ENCODE measurements at regions not wholly inside any gene's neighbourhood (a gene's known extent, or its start where the extent isn't known, plus 50 kb on each side); places are given as distances from the start of the nearest gene placed in this dataset.

DNA sequence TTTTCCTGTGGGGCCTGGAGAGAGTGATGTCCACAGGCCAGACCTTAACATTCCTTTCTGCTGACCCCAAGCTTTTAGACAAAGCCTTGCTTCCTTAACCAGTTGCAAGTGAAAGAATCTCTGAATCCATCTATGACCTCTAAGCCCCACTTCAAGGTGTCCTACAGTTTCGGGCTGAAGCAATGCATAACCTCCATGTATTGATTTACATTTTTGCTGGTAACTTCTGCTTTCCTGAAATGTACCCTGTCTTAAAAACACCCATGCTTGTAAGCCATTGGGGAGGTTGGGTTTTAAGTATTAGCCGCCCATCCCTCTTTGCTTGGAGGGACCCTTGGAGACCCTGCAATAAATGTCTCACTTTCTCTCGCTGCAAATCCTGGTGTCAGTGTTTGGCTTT, 190.6 kb downstream of the VRK1 start:
- Histone ChIP-seq H3K9me3 (ENCODE audit: insufficient read depth, low read depth, low read length) (no peaks in the 10 kb centered on the region), H2BK12ac (ENCODE audit: low read length) (no peak overlapping the region), H2AFZ (ENCODE audit: insufficient read depth, low read length, poor library complexity) (no peak overlapping the region), H3K4ac (ENCODE audit: low read depth, low read length) (no peak overlapping the region), H2BK5ac (ENCODE audit: low read depth, low read length, poor library complexity) (no peak overlapping the region), H3K18ac (ENCODE audit: low read length) (no peak overlapping the region), H3K23ac (ENCODE audit: low read length) (no peak overlapping the region), H3K27me3 (ENCODE audit: insufficient read depth, low read length) (no peaks in the 10 kb centered on the region), H3K14ac (ENCODE audit: low read length) (no peak overlapping the region), H3K79me1 (ENCODE audit: low read length) (no peaks in the 10 kb centered on the region), H3K27ac (ENCODE audit: low read depth, low read length) (no peak overlapping the region), H3K4me3 (ENCODE audit: low read depth, low read length) (no peak overlapping the region), H4K8ac (ENCODE audit: low read depth, low read length) (no peak overlapping the region), H3K9ac (ENCODE audit: low read length) (no peak overlapping the region), H2AK5ac (ENCODE audit: low read length) (no peak overlapping the region), H4K12ac (ENCODE audit: low read depth, low read length) (no peak overlapping the region), H4K91ac (ENCODE audit: low read depth, low read length) (no peak overlapping the region), H3K36me3 (ENCODE audit: control insufficient read depth in 1 of 2, insufficient read depth in 2 of 2, low read length in 2 of 2) (no peaks in the 10 kb centered on the region), H3K79me2 (ENCODE audit: control insufficient read depth, insufficient read depth, low read length, poor library complexity) (no peaks in the 10 kb centered on the region), H2BK120ac (ENCODE audit: insufficient read depth, low read length, poor library complexity) (no peak overlapping the region), H3K4me2 (ENCODE audit: low read length) (no peak overlapping the region), H3K4me1 (ENCODE audit: control insufficient read depth in 1 of 2, insufficient read depth in 2 of 2, low read length in 2 of 2) (peaks cover 0 to 2% of the 10 kb centered on the region in 2 experiments)
- DNase-seq: no peak
- WGBS (ENCODE audit: extremely low coverage, insufficient coverage, insufficient read length): no CpG with 5 or more reads among the region's 3 CpGs

DNA sequence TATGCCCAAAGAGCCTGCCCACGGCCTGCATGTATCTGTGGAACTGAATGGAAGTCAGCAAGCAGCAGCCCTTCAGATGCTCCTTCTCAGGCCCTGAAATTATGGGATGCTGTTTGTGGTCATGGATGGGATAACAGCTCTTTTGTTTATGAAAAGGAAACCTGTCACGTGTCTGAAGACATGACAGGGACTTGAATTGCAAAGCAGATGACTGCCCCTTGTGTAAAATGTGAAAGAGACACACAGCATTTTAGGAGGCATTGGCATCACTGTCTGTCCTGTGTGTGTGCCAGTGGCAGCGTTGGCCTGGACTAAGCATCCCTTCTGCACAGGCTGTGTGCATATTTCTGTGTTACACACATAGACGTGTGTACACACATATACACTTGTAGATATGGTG, 192.1 kb downstream of the VRK1 start:
- H2AK5ac ChIP-seq (ENCODE audit: low read length): no peak overlapping the region
- no peak overlapping the region for H3K14ac ChIP-seq (ENCODE audit: low read length)
- no peak overlapping the region for H2BK5ac ChIP-seq (ENCODE audit: low read depth, low read length, poor library complexity)
- no peak for DNase-seq
- H3K27me3 ChIP-seq (ENCODE audit: insufficient read depth, low read length): no peaks in the 10 kb centered on the region
- H2AFZ ChIP-seq (ENCODE audit: insufficient read depth, low read length, poor library complexity): no peak overlapping the region
- no peak overlapping the region for H3K4me3 ChIP-seq (ENCODE audit: low read depth, low read length)
- H3K79me2 ChIP-seq (ENCODE audit: control insufficient read depth, insufficient read depth, low read length, poor library complexity): no peaks in the 10 kb centered on the region
- WGBS (ENCODE audit: extremely low coverage, insufficient coverage, insufficient read length): no CpG with 5 or more reads among the region's 4 CpGs
- no peak overlapping the region for H4K91ac ChIP-seq (ENCODE audit: low read depth, low read length)
- no peak overlapping the region for H2BK12ac ChIP-seq (ENCODE audit: low read length)
- H3K23ac ChIP-seq (ENCODE audit: low read length): no peak overlapping the region
- no peaks in the 10 kb centered on the region for H3K36me3 ChIP-seq (ENCODE audit: control insufficient read depth in 1 of 2, insufficient read depth in 2 of 2, low read length in 2 of 2)
- no peak overlapping the region for H2BK120ac ChIP-seq (ENCODE audit: insufficient read depth, low read length, poor library complexity)
- no peaks in the 10 kb centered on the region for H3K79me1 ChIP-seq (ENCODE audit: low read length)
- no peak overlapping the region for H3K9ac ChIP-seq (ENCODE audit: low read length)
- no peaks in the 10 kb centered on the region for H3K9me3 ChIP-seq (ENCODE audit: insufficient read depth, low read depth, low read length)
- no peak overlapping the region for H3K4ac ChIP-seq (ENCODE audit: low read depth, low read length)
- no peak overlapping the region for H4K12ac ChIP-seq (ENCODE audit: low read depth, low read length)
- H3K27ac ChIP-seq (ENCODE audit: low read depth, low read length): no peak overlapping the region
- H4K8ac ChIP-seq (ENCODE audit: low read depth, low read length): no peak overlapping the region
- H3K4me2 ChIP-seq (ENCODE audit: low read length): no peak overlapping the region
- peaks cover 0 to 2% of the 10 kb centered on the region in 2 experiments for H3K4me1 ChIP-seq (ENCODE audit: control insufficient read depth in 1 of 2, insufficient read depth in 2 of 2, low read length in 2 of 2)
- H3K18ac ChIP-seq (ENCODE audit: low read length): no peak overlapping the region

DNA sequence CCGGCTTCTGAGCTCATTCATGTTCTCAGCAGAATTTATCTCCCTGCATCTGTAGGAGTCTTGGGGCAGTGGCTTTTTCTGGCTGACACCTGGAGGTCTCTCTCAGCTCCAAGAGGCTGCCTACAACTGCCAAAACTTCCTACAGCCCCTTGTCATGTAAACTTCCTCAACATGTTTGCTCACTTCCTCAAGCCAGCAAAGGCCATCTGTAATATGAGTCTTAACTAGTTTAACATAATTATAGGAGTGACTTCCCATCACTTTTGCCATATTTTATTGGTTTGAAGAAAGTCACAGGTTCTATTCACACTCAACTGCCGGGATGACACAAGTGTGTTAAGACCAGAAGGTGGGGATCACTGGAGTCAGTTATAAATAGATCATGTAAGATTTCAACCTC, 194.0 kb downstream of the VRK1 start:
- WGBS (ENCODE audit: extremely low coverage, insufficient coverage, insufficient read length): no CpG with 5 or more reads among the region's 2 CpGs
- no peak overlapping the region for H3K23ac ChIP-seq (ENCODE audit: low read length)
- no peak for DNase-seq
- H3K18ac ChIP-seq (ENCODE audit: low read length): no peak overlapping the region
- no peak overlapping the region for H2BK5ac ChIP-seq (ENCODE audit: low read depth, low read length, poor library complexity)
- H3K36me3 ChIP-seq (ENCODE audit: control insufficient read depth in 1 of 2, insufficient read depth in 2 of 2, low read length in 2 of 2): no peaks in the 10 kb centered on the region
- no peak overlapping the region for H2BK120ac ChIP-seq (ENCODE audit: insufficient read depth, low read length, poor library complexity)
- H3K27ac ChIP-seq (ENCODE audit: low read depth, low read length): no peak overlapping the region
- H4K8ac ChIP-seq (ENCODE audit: low read depth, low read length): no peak overlapping the region
- H3K79me2 ChIP-seq (ENCODE audit: control insufficient read depth, insufficient read depth, low read length, poor library complexity): no peaks in the 10 kb centered on the region
- H3K9ac ChIP-seq (ENCODE audit: low read length): no peak overlapping the region
- no peak overlapping the region for H3K14ac ChIP-seq (ENCODE audit: low read length)
- H3K4me2 ChIP-seq (ENCODE audit: low read length): no peak overlapping the region
- H3K4me3 ChIP-seq (ENCODE audit: low read depth, low read length): no peak overlapping the region
- H3K9me3 ChIP-seq (ENCODE audit: insufficient read depth, low read depth, low read length): no peaks in the 10 kb centered on the region
- H4K91ac ChIP-seq (ENCODE audit: low read depth, low read length): no peak overlapping the region
- no peaks in the 10 kb centered on the region for H3K27me3 ChIP-seq (ENCODE audit: insufficient read depth, low read length)
- no peak overlapping the region for H2AK5ac ChIP-seq (ENCODE audit: low read length)
- H3K4ac ChIP-seq (ENCODE audit: low read depth, low read length): no peak overlapping the region
- H4K12ac ChIP-seq (ENCODE audit: low read depth, low read length): no peak overlapping the region
- H3K79me1 ChIP-seq (ENCODE audit: low read length): no peaks in the 10 kb centered on the region
- H2BK12ac ChIP-seq (ENCODE audit: low read length): no peak overlapping the region
- H2AFZ ChIP-seq (ENCODE audit: insufficient read depth, low read length, poor library complexity): no peak overlapping the region
- peaks cover 0 to 2% of the 10 kb centered on the region in 2 experiments for H3K4me1 ChIP-seq (ENCODE audit: control insufficient read depth in 1 of 2, insufficient read depth in 2 of 2, low read length in 2 of 2)

DNA sequence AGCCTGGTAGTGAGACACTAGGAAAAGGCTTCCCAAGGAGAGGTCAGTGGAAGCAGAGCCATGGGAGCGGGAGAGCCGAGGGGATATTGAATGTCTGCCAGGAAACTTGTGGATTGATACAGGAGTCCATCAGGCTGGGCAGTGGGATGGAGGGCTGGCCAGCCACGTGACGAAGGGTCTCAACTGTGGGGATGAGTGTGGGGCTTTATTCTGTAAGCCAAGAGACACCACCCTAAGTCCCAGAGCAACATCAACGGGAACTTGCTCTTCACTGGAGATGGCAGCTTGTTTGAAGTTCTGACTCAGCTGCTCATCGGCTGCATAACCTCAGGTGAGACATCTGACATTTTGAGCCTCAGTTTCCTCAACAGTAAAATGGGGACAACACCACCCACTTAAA, 197.8 kb downstream of the VRK1 start:
- H3K4me2 ChIP-seq (ENCODE audit: low read length): no peak overlapping the region
- H3K9ac ChIP-seq (ENCODE audit: low read length): no peak overlapping the region
- H4K12ac ChIP-seq (ENCODE audit: low read depth, low read length): no peak overlapping the region
- H3K27ac ChIP-seq (ENCODE audit: low read depth, low read length): no peak overlapping the region
- no peak overlapping the region for H2BK12ac ChIP-seq (ENCODE audit: low read length)
- H3K18ac ChIP-seq (ENCODE audit: low read length): no peak overlapping the region
- no peaks in the 10 kb centered on the region for H3K4me1 ChIP-seq (ENCODE audit: control insufficient read depth in 1 of 2, insufficient read depth in 2 of 2, low read length in 2 of 2)
- no peak overlapping the region for H3K4me3 ChIP-seq (ENCODE audit: low read depth, low read length)
- H4K8ac ChIP-seq (ENCODE audit: low read depth, low read length): no peak overlapping the region
- H3K79me1 ChIP-seq (ENCODE audit: low read length): no peaks in the 10 kb centered on the region
- no CpG with 5 or more reads among the region's 6 CpGs for WGBS (ENCODE audit: extremely low coverage, insufficient coverage, insufficient read length)
- H4K91ac ChIP-seq (ENCODE audit: low read depth, low read length): no peak overlapping the region
- H2AK5ac ChIP-seq (ENCODE audit: low read length): no peak overlapping the region
- H3K79me2 ChIP-seq (ENCODE audit: control insufficient read depth, insufficient read depth, low read length, poor library complexity): no peaks in the 10 kb centered on the region
- no peak overlapping the region for H2AFZ ChIP-seq (ENCODE audit: insufficient read depth, low read length, poor library complexity)
- H3K36me3 ChIP-seq (ENCODE audit: control insufficient read depth in 1 of 2, insufficient read depth in 2 of 2, low read length in 2 of 2): no peaks in the 10 kb centered on the region
- H3K27me3 ChIP-seq (ENCODE audit: insufficient read depth, low read length): no peaks in the 10 kb centered on the region
- no peak overlapping the region for H2BK5ac ChIP-seq (ENCODE audit: low read depth, low read length, poor library complexity)
- no peak for DNase-seq
- H3K4ac ChIP-seq (ENCODE audit: low read depth, low read length): no peak overlapping the region
- H3K9me3 ChIP-seq (ENCODE audit: insufficient read depth, low read depth, low read length): no peaks in the 10 kb centered on the region
- H3K23ac ChIP-seq (ENCODE audit: low read length): no peak overlapping the region
- H2BK120ac ChIP-seq (ENCODE audit: insufficient read depth, low read length, poor library complexity): no peak overlapping the region
- H3K14ac ChIP-seq (ENCODE audit: low read length): no peak overlapping the region
